Panc1 (cell line): ENCODE measurements at regions not wholly inside any gene's neighbourhood (a gene's known extent, or its start where the extent isn't known, plus 50 kb on each side); places are given as distances from the start of the nearest gene placed in this dataset.

Experiments used
- ATAC-seq: fragments of 200-7000 bp; cut with Tn5 transposase; 2 replicates; pipeline ENCODE4 v1.9.1; 2020; ENCODE audit warnings: mild to moderate bottlenecking, moderate library complexity
- BruUV-seq: library from RNA; stranded (reverse); fragments of 400-500 nt; replicated peaks from 2 replicates; lab custom pipeline; 2021; lab: Mats Ljungman, UMichigan
- CTCF ChIA-PET: fragments of 300-600 bp; sonication (Branson Sonifier 250); formaldehyde crosslinking; loops from one replicate; lab custom pipeline; 2022; ENCODE audit warnings: antibody characterized with exemption; lab: Charles Lee
- POLR2A ChIA-PET: fragments of 300-600 bp; sonication (Branson Sonifier 250); formaldehyde crosslinking; loops from one replicate; lab custom pipeline; 2022; ENCODE audit warnings: antibody characterized with exemption; lab: Charles Lee
- DNase-seq: peaks from one replicate; pipeline ENCODE4 v3.0.0-alpha.2; 2010; ENCODE audit warnings: low read depth, low spot score
- H3K27ac ChIP-seq: 2 replicates; pipeline ENCODE4 v1.5.1; 2011; ENCODE audit warnings: mild to moderate bottlenecking, low read length, inconsistent platforms
- H3K27me3 ChIP-seq: fragments of 200-500 bp; sonication (Bioruptor generic); 2 replicates; pipeline ENCODE4 v1.6.0; 2014; ENCODE audit warnings: low read length, inconsistent platforms; ENCODE audit not compliant: control insufficient read depth, insufficient read depth
- H3K36me3 ChIP-seq: fragments of 200-500 bp; sonication (Bioruptor generic); 2 replicates; pipeline ENCODE4 v1.5.1; 2014; ENCODE audit warnings: inconsistent platforms, mild to moderate bottlenecking, low read length, moderate library complexity; ENCODE audit not compliant: control insufficient read depth, insufficient read depth
- H3K4me1 ChIP-seq: 2 replicates; pipeline ENCODE4 v1.5.1; 2011; ENCODE audit warnings: inconsistent platforms, mild to moderate bottlenecking, low read length, moderate library complexity; ENCODE audit not compliant: control insufficient read depth, insufficient read depth
- H3K4me3 ChIP-seq, 2 experiments: 2 replicates each; pipeline ENCODE4 v1.5.1; 2011 to 2012; ENCODE audit warnings: low read depth in 2 of 2, low read length in 2 of 2, mild to moderate bottlenecking in 2 of 2, inconsistent platforms in 1 of 2, moderate library complexity in 1 of 2
- H3K9me3 ChIP-seq: fragments of 200-500 bp; sonication (Bioruptor generic); 2 replicates; pipeline ENCODE4 v1.5.1; 2014; ENCODE audit warnings: low read depth, mild to moderate bottlenecking, inconsistent platforms, low read length, moderate library complexity; ENCODE audit not compliant: control insufficient read depth, insufficient read depth
- POLR2AphosphoS5 ChIP-seq: IDR thresholded peaks from 2 replicates; pipeline ENCODE4 v1.6.1; 2012; ENCODE audit warnings: mild to moderate bottlenecking, low read depth, low read length, moderate library complexity
- SIN3A ChIP-seq: IDR thresholded peaks from 2 replicates; pipeline ENCODE4 v1.6.1; 2012; ENCODE audit warnings: low read depth, mild to moderate bottlenecking, low read length, moderate library complexity, borderline replicate concordance; ENCODE audit not compliant: insufficient read depth
- TCF7L2 ChIP-seq: IDR thresholded peaks from 2 replicates; pipeline ENCODE4 v1.6.1; 2011; ENCODE audit warnings: mild to moderate bottlenecking, low read depth, low read length, inconsistent platforms
- in situ Hi-C: cut with HindIII; loops from 2 replicates; pipeline ENCODE4 v1.10.0; 2016; ENCODE audit warnings: low sequenced_read_pairs, low pct_unique_long_range_greater_than_20kb
- intact Hi-C: fragments of 100-400 bp; cut with micrococcal nuclease; formaldehyde crosslinking; loops from one replicate; pipeline ENCODE4 v1.10.0; 2022; ENCODE audit not compliant: unreplicated experiment
- TF ChIP-seq, protein P1 (sequence below): fragments of 450-650 bp; IDR thresholded peaks from 2 replicates; pipeline ENCODE4 v1.5.1; 2017; ENCODE audit warnings: mild to moderate bottlenecking
- TF ChIP-seq, protein P2 (sequence below), 2 experiments: IDR thresholded peaks; 2 replicates each; pipeline ENCODE4 v1.6.1; 2011 to 2012; ENCODE audit warnings: low read depth in 2 of 2, control low read depth in 1 of 2, low read length in 1 of 2, mild to moderate bottlenecking in 1 of 2, moderate library complexity in 1 of 2; ENCODE audit not compliant: insufficient read depth in 1 of 2

DNA sequence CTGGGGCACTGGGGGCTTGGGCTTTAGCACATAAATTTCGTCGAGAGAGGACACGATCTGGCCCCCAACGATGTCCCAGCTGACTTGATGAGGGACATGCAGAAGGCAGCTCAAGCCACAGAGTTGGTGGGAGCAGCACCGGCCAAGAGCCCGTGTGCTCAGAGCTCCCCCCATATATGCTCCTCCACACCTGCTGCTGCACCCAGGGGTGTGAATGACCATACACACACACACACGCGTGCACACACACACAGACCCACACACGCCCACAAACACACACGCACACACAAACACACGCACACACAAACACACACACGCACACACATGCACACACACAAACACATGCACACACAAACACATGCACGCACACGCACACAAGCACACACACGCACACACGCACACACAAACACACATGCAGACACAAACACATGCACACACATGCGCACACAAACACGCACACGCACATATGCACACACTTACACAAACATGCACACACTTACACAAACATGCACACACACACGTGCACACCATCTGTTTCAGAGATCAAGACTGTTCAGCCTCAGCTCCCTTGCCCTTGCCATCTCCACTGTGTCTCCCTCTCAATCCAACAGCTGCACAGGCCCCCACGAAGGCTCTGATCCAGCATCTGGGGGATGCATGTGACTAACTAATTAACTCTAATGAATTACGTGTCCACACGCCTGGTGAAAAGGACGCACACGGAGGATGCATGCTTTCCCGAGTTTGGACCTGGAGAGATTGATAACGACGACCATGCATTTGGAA is 85.6 kb upstream of the TNRC6C start:
- ATAC-seq (no peak), DNase-seq (no peak)
- H3K9me3 ChIP-seq: peaks cover 7% of the 10 kb centered on the region; the same call in 1 of the 2 replicates
- in situ Hi-C loops (no loop called here), intact Hi-C loops (no loop called here)
- H3K36me3 ChIP-seq: no peaks in the 10 kb centered on the region
- ChIA-PET CTCF (no interaction called here), POLR2A (interaction anchor here (0.5 kb wide), 1 partner anchor 421 kb away, joined by 3 read pairs; no protein-coding TSS in a partner anchor)
- no peak overlapping the region for H3K27ac ChIP-seq
- H3K4me3 ChIP-seq: no peak overlapping the region
- BruUV-seq: no TSS peak
- TF ChIP-seq SIN3A (no peak), TCF7L2 (no peak), POLR2AphosphoS5 (no peak)
- TF ChIP-seq, protein P1, sequence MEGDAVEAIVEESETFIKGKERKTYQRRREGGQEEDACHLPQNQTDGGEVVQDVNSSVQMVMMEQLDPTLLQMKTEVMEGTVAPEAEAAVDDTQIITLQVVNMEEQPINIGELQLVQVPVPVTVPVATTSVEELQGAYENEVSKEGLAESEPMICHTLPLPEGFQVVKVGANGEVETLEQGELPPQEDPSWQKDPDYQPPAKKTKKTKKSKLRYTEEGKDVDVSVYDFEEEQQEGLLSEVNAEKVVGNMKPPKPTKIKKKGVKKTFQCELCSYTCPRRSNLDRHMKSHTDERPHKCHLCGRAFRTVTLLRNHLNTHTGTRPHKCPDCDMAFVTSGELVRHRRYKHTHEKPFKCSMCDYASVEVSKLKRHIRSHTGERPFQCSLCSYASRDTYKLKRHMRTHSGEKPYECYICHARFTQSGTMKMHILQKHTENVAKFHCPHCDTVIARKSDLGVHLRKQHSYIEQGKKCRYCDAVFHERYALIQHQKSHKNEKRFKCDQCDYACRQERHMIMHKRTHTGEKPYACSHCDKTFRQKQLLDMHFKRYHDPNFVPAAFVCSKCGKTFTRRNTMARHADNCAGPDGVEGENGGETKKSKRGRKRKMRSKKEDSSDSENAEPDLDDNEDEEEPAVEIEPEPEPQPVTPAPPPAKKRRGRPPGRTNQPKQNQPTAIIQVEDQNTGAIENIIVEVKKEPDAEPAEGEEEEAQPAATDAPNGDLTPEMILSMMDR: no peak
- TF ChIP-seq, protein P2, sequence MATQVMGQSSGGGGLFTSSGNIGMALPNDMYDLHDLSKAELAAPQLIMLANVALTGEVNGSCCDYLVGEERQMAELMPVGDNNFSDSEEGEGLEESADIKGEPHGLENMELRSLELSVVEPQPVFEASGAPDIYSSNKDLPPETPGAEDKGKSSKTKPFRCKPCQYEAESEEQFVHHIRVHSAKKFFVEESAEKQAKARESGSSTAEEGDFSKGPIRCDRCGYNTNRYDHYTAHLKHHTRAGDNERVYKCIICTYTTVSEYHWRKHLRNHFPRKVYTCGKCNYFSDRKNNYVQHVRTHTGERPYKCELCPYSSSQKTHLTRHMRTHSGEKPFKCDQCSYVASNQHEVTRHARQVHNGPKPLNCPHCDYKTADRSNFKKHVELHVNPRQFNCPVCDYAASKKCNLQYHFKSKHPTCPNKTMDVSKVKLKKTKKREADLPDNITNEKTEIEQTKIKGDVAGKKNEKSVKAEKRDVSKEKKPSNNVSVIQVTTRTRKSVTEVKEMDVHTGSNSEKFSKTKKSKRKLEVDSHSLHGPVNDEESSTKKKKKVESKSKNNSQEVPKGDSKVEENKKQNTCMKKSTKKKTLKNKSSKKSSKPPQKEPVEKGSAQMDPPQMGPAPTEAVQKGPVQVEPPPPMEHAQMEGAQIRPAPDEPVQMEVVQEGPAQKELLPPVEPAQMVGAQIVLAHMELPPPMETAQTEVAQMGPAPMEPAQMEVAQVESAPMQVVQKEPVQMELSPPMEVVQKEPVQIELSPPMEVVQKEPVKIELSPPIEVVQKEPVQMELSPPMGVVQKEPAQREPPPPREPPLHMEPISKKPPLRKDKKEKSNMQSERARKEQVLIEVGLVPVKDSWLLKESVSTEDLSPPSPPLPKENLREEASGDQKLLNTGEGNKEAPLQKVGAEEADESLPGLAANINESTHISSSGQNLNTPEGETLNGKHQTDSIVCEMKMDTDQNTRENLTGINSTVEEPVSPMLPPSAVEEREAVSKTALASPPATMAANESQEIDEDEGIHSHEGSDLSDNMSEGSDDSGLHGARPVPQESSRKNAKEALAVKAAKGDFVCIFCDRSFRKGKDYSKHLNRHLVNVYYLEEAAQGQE (IDR thresholded peaks at IDR 0.05; ENCODE audit: insufficient read depth in 1 of 2, low read depth in 2 of 2, low read length in 1 of 2): no peak
- no peaks in the 10 kb centered on the region for H3K4me1 ChIP-seq
- H3K27me3 ChIP-seq: no peaks in the 10 kb centered on the region; the same call in 1 of the 2 replicates

DNA sequence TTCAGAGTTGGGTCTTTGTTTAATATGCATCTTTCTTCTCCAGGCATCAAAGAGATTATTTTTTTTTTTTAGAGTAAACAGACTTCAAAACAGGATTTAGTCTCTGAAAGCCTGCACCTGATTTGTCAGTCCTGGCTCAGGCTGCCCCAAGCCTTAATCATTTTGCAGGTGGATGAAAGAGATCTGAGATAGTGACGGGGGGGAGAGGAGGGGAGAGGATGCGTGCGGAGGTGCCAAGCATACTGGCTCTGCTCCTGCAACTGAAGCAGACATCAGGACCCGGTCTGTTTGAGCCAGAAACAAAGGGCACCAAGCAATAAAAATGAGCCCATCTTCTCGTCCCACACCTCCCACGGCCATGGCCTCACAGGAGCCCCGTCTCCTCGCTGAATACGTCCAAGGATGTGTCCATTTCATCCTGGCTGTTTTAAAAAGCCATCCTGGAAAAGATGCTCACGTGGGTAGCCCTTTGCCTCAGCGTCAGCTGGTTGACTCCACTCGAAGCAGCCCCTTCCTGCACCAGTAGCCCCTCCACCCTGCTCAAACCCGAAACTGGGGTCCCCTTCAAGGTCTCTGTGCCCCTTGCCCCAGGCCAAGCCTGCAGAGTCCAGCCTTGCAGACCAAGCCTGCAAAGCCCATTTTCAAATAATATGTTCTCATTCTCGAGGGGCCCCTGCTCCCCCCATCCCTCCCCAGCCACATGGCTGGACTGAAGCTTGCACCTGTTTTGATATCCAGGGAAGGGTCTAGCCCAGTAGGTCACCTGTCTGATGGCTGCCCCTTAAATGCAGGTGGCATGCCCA is 84.8 kb upstream of the TNRC6C start:
- ChIA-PET CTCF (no interaction called here), POLR2A (no interaction called here)
- in situ Hi-C loops (no loop called here), intact Hi-C loops (no loop called here)
- no peak for DNase-seq
- peaks cover 7% of the 10 kb centered on the region; the same call in 1 of the 2 replicates for H3K9me3 ChIP-seq
- no TSS peak for BruUV-seq
- no peaks in the 10 kb centered on the region for H3K36me3 ChIP-seq
- ATAC-seq: no peak
- H3K27me3 ChIP-seq: no peaks in the 10 kb centered on the region; the same call in 1 of the 2 replicates
- TF ChIP-seq, protein P1: no peak
- TF ChIP-seq SIN3A (no peak), TCF7L2 (no peak), POLR2AphosphoS5 (no peak)
- TF ChIP-seq, protein P2 (IDR thresholded peaks at IDR 0.05; ENCODE audit: insufficient read depth in 1 of 2, low read depth in 2 of 2, low read length in 1 of 2): no peak
- H3K4me3 ChIP-seq: no peak overlapping the region
- no peaks in the 10 kb centered on the region for H3K4me1 ChIP-seq
- no peak overlapping the region for H3K27ac ChIP-seq
